Body of pancreas (tissue), 4 donors: ENCODE measurements at regions not wholly inside any gene's neighbourhood (a gene's known extent, or its start where the extent isn't known, plus 50 kb on each side); places are given as distances from the start of the nearest gene placed in this dataset.
"Not testable (repeated sequence)": the region's sequence is repeated elsewhere in the genome, so short reads cannot be mapped to it uniquely, and the experiment has no call there.

ENCODE experiments used
- ATAC-seq: fragments of 150-250 bp; one replicate; pipeline ENCODE4 v1.9.1; 2016
- DNase-seq, 4 donors: peaks; one replicate each; pipeline ENCODE4 v3.0.0-alpha.2; 2019
- H3K27ac ChIP-seq, 4 donors: fragments of 200-600 bp; sonication (generic); 1 replicate in 3 of 4; 2 replicates in 1 of 4; pipeline versions ENCODE4 v1.5.1 to v1.6.1; 2016 to 2019; ENCODE audit warnings: mild to moderate bottlenecking in 1 of 4, mixed read lengths in 1 of 4, moderate library complexity in 1 of 4
- H3K27me3 ChIP-seq, 2 donors: fragments of 200-600 bp; sonication (generic); one replicate each; pipeline ENCODE4 v1.6.0; 2016; ENCODE audit warnings: mild to moderate bottlenecking in 1 of 2
- H3K36me3 ChIP-seq, 2 donors: fragments of 200-600 bp; sonication (generic); replicated peaks in 1 of 2; 2 replicates each; pipeline ENCODE4 v1.5.1; 2016; ENCODE audit warnings: low read depth in 2 of 2; ENCODE audit not compliant: insufficient read depth in 1 of 2
- H3K4me1 ChIP-seq: fragments of 200-600 bp; sonication (generic); one replicate; pipeline ENCODE4 v1.6.0; 2016
- H3K4me3 ChIP-seq, 2 donors: fragments of 200-600 bp; sonication (generic); 1 replicate in 1 of 2; 2 replicates in 1 of 2; pipeline ENCODE4 v1.5.1; 2016 to 2019
- H3K9me3 ChIP-seq, 3 donors: fragments of 200-600 bp; sonication (generic); 1 replicate in 2 of 3; 2 replicates in 1 of 3; pipeline ENCODE4 v1.5.1; 2016
- POLR2A ChIP-seq, 3 donors: fragments of 450-650 bp; IDR thresholded peaks; one replicate each; pipeline ENCODE4 v1.6.1; 2016; ENCODE audit warnings: antibody characterized with exemption in 3 of 3, mild to moderate bottlenecking in 2 of 3
- WGBS, 2 donors: methylation state at CpG; one replicate each; pipeline ENCODE4 v1.1.5; 2017; 5-methylcytosine and 5-hydroxymethylcytosine counted together
- intact Hi-C: fragments of 100-400 bp; cut with DNase I; formaldehyde crosslinking; loops from one replicate; pipeline ENCODE4 v1.15.1; 2023
- TF ChIP-seq, protein P1 (sequence below), 7 experiments: fragments of 450-650 bp in 4 of 7; fragments of 200-600 bp in 3 of 7; sonication (generic) in 3 of 7; IDR thresholded peaks; one replicate each; pipeline ENCODE4 v1.5.1; 2016 to 2019; ENCODE audit warnings: antibody characterized with exemption in 7 of 7

DNA sequence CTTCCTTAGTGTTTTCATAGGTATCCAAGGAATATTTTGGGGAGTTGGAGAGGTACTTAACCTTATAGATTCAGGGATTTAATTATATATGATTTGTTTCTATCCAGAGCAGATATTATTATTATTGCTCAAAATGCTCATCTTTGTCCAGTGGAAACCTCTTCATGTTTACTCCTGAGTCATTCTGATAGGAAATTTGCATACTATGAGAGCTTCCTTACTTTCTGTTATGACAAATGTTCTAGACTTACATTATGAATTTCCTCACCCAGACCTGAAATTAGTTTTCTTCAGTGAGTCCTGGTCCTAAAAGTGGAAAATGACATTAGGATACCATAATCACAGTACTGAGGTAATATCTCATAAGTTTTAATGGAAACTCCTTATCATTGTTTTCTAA is 57.5 kb upstream of the PLPPR5 start:
- intact Hi-C loops, result no loop called here
- no peak overlapping the region for H3K27ac ChIP-seq
- no peak overlapping the region for H3K4me3 ChIP-seq
- no peak for DNase-seq
- ATAC-seq, result no peak
- no peaks in the 10 kb centered on the region for H3K36me3 ChIP-seq
- TF ChIP-seq, protein P1, sequence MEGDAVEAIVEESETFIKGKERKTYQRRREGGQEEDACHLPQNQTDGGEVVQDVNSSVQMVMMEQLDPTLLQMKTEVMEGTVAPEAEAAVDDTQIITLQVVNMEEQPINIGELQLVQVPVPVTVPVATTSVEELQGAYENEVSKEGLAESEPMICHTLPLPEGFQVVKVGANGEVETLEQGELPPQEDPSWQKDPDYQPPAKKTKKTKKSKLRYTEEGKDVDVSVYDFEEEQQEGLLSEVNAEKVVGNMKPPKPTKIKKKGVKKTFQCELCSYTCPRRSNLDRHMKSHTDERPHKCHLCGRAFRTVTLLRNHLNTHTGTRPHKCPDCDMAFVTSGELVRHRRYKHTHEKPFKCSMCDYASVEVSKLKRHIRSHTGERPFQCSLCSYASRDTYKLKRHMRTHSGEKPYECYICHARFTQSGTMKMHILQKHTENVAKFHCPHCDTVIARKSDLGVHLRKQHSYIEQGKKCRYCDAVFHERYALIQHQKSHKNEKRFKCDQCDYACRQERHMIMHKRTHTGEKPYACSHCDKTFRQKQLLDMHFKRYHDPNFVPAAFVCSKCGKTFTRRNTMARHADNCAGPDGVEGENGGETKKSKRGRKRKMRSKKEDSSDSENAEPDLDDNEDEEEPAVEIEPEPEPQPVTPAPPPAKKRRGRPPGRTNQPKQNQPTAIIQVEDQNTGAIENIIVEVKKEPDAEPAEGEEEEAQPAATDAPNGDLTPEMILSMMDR (IDR thresholded peaks at IDR 0.05), result no peak
- TF ChIP-seq POLR2A (IDR thresholded peaks at IDR 0.05), result no peak
- no peaks in the 10 kb centered on the region for H3K4me1 ChIP-seq
- no peaks in the 10 kb centered on the region for H3K27me3 ChIP-seq
- H3K9me3 ChIP-seq, result no peaks in the 10 kb centered on the region

DNA sequence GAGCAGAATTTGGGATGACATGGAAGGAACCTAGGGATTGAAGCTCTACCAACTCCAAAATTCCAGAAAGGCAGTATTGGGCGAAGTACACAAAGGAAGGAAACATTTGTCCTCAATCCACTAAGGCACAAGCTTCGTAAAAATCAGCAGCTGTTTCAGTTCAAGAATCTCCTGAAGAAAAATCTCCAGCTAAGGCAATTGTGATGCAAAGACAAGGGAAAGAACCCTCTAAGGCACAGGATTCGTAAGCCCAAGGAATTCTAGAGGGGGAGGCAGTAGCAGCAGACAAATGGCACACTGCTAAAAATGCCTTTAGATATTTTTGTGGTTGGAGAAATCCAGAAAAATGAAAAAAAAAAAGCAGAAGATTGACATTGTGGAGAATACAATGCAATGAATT is 64.5 kb upstream of the PLPPR5 start:
- WGBS, 2 donors, result 48 to 54% methylated on average over 3 of the region's 3 CpGs
- TF ChIP-seq POLR2A (IDR thresholded peaks at IDR 0.05), result no peak
- TF ChIP-seq, protein P1 (IDR thresholded peaks at IDR 0.05), result no peak
- ATAC-seq, result no peak
- intact Hi-C loops, result no loop called here
- H3K27me3 ChIP-seq, result no peaks in the 10 kb centered on the region
- no peaks in the 10 kb centered on the region for H3K36me3 ChIP-seq
- H3K4me1 ChIP-seq, result no peaks in the 10 kb centered on the region
- H3K27ac ChIP-seq, result no peak overlapping the region
- H3K4me3 ChIP-seq, result no peak overlapping the region
- H3K9me3 ChIP-seq, result no peaks in the 10 kb centered on the region
- DNase-seq, result no peak

DNA sequence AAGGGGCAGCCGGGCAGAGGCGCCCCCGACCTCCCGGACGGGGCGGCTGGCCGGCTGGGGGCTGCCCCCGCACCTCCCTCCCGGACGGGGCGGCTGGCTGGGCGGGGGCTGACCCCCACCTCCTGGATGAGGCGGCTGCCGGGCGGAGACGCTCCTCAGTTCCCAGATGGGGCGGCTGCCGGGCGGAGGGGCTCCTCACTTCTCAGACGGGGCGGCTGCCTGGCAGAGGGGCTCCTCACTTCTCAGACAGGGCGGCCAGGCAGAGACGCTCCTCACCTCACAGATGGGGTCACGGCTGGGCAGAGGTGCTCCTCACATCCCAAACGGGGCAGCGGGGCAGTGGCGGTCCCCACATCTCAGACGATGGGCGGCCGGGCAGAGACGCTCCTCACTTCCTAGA is 73.9 kb upstream of the PLPPR5 start:
- DNase-seq, result not testable (repeated sequence)

DNA sequence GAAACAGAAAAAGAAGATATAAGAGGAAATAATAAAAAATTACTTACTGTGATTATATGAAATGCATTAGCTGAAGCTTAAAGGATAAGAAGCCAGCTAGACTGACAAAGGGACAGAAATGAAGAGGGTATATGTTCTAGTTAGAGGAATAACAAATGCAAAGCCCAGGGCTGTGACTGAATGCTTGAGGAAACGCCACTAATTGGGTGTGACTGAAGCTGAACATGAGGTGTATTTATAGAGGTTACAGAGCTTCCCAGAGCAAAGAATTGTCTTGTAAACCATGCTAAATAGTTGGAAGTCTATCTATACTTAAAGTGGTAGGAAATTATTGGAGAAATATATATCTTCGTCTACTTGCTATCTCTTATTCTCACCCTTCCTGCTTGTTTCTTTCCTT is 77.7 kb upstream of the PLPPR5 start:
- Histone ChIP-seq H3K27me3 (no peaks in the 10 kb centered on the region), H3K9me3 (no peaks in the 10 kb centered on the region), H3K4me3 (no peak overlapping the region), H3K4me1 (no peaks in the 10 kb centered on the region), H3K27ac (no peak overlapping the region), H3K36me3 (no peaks in the 10 kb centered on the region)
- intact Hi-C loops, result no loop called here
- DNase-seq (no peak), ATAC-seq (no peak)
- 39 to 48% methylated on average over 2 of the region's 2 CpGs for WGBS, 2 donors
- no peak for TF ChIP-seq POLR2A (IDR thresholded peaks at IDR 0.05)
- TF ChIP-seq, protein P1 (IDR thresholded peaks at IDR 0.05), result no peak

More for the DNA sequence above, 73.9 kb upstream of the PLPPR5 start:
- H3K9me3 ChIP-seq, H3K4me3 ChIP-seq, intact Hi-C loops, H3K36me3 ChIP-seq, H3K4me1 ChIP-seq, H3K27ac ChIP-seq, ATAC-seq, H3K27me3 ChIP-seq: not testable (repeated sequence)
- WGBS, 2 donors, result 92 to 95% methylated on average over 5 to 19 of the region's 31 CpGs

DNA sequence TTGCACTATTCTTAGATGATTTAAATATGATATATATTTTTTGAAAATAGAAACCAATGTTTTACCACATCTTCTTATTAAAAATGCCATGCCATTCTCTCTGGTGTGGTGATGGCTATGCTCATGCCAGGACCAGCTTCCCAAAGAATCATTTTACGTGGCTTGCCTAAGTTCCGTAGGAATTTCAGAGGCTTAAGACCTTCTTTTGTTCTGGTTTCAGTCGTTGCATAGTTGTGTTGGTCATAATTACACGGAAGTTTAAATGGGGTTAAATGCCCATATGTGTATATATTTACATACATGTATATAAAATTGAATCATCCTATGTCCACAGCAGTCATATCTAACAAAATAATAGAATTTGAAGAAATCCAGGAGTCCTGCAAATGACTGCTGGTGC is 78.7 kb upstream of the PLPPR5 start:
- H3K27ac ChIP-seq, result no peak overlapping the region
- no peak for TF ChIP-seq POLR2A (IDR thresholded peaks at IDR 0.05)
- TF ChIP-seq, protein P1 (IDR thresholded peaks at IDR 0.05), result no peak
- no peaks in the 10 kb centered on the region for H3K36me3 ChIP-seq
- no peak for ATAC-seq
- no peak overlapping the region for H3K4me3 ChIP-seq
- intact Hi-C loops, result no loop called here
- no peaks in the 10 kb centered on the region for H3K4me1 ChIP-seq
- DNase-seq, result no peak
- H3K27me3 ChIP-seq, result no peaks in the 10 kb centered on the region
- H3K9me3 ChIP-seq, result no peaks in the 10 kb centered on the region
- 57 to 60% methylated on average over 4 of the region's 4 CpGs for WGBS, 2 donors
